Activated T-cell treated with anti-CD3 and anti-CD28 coated beads, Interleukin-2, amount 50 U/mL, for 72 hours (primary cell): ENCODE measurements at regions not wholly inside any gene's neighbourhood (a gene's known extent, or its start where the extent isn't known, plus 50 kb on each side); places are given as distances from the start of the nearest gene placed in this dataset.

Experiments
- ATAC-seq, 2 donors: fragments of 150-1000 bp; cut with Tn5 transposase; replicated peaks in 1 of 2; 2 replicates each; pipeline ENCODE4 v1.10.0; 2021; ENCODE audit warnings: moderate library complexity in 2 of 2, mild to moderate bottlenecking in 1 of 2
- DNase-seq, 2 donors: peaks; one replicate each; pipeline ENCODE4 v3.0.0; 2021 to 2022; ENCODE audit warnings: mixed read lengths in 1 of 2
- H3K27ac Mint-ChIP-seq: one replicate; pipeline ENCODE4 v1.8.0; 2022; ENCODE audit warnings: mild to moderate bottlenecking, moderate library complexity, mixed read lengths
- H3K27me3 Mint-ChIP-seq: one replicate; pipeline ENCODE4 v1.8.0; 2022; ENCODE audit warnings: low read depth, mixed read lengths
- H3K36me3 Mint-ChIP-seq, 2 donors: one replicate each; pipeline ENCODE4 v1.8.0; 2022; ENCODE audit warnings: mixed read lengths in 2 of 2, mild to moderate bottlenecking in 1 of 2; ENCODE audit not compliant: insufficient read depth in 2 of 2
- H3K4me1 Mint-ChIP-seq: one replicate; pipeline ENCODE4 v1.8.0; 2022; ENCODE audit warnings: low read depth, mixed read lengths
- H3K4me3 Mint-ChIP-seq, 2 donors: one replicate each; pipeline ENCODE4 v1.8.0; 2022; ENCODE audit warnings: mild to moderate bottlenecking in 2 of 2, mixed read lengths in 2 of 2, moderate library complexity in 2 of 2
- H3K9me3 Mint-ChIP-seq, 2 donors: one replicate each; pipeline ENCODE4 v1.8.0; 2022; ENCODE audit warnings: mixed read lengths in 2 of 2

DNA sequence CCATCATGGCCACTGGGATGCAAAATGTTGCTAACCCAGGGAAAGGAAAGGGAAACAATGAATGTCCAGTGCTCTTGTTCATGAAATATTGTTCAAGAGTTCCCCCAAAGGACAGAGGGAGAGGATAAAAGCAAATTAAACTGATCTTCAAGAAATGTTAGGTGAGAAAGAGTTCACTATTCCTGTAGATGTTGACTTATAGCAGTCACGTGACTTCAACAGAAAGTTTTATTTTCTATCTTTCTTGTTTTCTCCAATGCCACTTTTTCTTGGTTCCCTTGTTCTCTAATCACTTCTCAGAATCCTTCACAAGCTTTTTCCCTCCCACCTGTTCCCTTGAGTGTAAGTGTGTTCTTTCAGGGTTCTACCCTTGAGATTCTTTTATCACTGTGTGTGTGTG is 245.3 kb downstream of the C12orf42 start:
- Mint-ChIP-seq H3K36me3 (no peaks in the 10 kb centered on the region), H3K9me3 (peaks cover 4 to 10% of the 10 kb centered on the region in 2 donors), H3K4me3 (no peak overlapping the region), H3K27ac (no peak overlapping the region), H3K4me1 (no peaks in the 10 kb centered on the region), H3K27me3 (no peaks in the 10 kb centered on the region)
- DNase-seq (no peak), ATAC-seq (no peak)
